ENCODE measurements at regions not wholly inside any gene's neighbourhood (a gene's known extent, or its start where the extent isn't known, plus 50 kb on each side); places are given as distances from the start of the nearest gene placed in this dataset.

DNA sequence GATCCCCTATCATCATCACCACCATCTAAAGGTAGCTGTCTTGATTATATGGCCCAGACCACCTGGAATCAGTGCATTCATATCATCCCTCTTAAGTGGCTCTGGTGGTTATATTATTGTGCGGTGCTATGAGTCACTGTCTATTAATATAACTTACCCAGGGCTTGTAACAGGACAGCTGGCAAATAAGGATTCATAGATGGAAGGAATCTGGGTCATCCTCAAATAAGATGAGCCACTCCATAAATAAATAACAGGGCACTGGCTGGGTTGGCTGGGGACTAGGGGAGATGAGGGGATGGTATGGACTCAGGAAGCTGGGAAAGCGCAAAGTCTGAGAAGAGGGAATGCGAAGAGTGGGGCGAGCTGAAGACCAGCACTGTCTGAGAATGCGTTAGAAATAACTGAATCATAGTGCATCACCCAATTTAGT, 216.1 kb downstream of the NUAK1 start:
- DNase-seq (ENCODE audit: low read depth in 2 of 2) = peak in 1 of 2 donors; percentile 42

DNA sequence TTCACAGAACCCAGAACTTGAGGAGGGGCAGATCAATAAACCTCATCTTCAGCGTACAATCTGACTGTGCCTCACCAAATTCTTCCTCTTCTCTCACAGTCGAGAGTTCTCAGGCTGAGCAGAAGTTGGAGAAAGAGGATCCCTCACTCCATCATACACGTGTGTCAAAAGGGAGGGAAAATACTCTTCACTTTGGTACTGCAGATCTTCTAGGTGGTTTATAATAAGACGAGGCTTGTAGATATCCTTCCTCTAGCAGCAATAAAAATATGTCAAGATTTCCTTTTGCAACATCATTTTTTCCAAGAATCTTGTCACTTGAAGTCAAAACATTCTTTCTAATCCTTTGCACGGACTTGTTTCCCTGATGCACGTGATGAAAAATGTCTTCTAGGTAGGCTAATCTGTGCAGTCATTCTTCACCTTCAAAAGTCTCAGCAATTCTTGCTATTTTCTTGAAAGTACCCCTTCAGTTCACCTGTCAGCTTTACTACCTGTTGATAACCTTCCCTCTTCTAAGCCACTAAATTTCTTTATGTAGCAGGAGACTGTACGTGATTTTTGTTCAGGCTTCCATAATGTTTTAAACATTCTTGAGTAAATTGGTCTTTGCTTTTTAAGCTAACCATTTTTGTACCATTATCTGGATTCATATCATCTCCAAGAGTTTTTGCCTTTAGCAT, 214.1 kb downstream of the NUAK1 start:
- no peak for DNase-seq (ENCODE audit: low read depth in 2 of 2)

DNA sequence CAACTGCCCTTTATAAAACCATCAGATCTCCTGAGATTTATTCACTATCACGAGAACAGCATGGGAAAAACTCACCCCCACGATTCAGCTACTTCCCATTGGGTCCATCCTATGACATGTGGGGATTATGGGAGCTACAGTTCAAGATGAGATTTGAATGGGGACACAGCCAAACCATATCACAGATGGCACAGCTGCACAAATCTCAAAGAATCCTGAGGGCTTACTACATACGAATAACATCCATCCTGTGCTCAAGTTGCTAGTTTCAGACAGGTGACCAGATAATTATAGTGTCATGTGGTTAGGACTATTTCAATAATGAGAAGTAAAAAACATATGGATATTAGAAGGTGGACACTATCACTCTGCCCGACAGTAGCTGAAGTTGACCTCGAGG, 211.2 kb downstream of the NUAK1 start:
- no peak for DNase-seq (ENCODE audit: low read depth in 2 of 2)

DNA sequence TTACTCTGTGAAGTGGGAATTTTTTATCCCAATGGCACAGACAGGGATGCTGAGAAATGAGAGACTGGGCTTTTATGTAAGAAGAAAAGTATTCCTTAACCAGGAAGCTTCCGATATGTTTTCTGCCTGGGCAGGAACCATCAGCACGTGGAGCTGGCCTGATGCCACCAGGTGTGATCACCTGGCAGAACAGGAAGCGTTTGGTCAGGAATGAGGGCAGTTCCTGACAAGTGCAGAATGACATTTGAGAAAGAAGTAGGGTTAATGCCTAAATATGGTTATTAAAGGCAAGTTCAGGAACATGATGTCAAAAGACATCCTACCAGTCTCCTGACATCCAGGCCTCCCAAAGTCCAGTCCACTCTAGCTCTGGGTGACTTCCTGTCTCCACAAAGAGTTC, 210.3 kb downstream of the NUAK1 start:
- DNase-seq (ENCODE audit: low read depth in 2 of 2) = no peak

DNA sequence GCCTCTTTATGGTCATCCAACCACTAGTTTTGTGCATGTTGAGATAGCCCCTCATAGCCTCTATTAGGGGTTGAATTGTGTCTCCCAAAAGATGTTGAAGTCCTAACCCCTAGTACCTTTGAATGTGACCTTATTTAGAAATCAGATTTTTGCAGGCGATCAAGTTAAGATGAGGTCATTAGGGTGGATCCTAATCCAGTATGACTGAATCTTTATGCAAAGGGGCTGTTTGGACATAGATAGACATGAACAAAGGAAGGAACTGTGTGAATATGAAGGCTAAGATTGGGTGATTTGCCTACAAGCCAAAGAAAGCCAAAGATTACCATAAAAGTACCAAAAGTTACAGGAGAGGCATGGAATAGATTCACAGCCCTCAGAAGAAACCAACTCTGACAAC, 209.6 kb downstream of the NUAK1 start:
- DNase-seq (ENCODE audit: low read depth in 2 of 2) = no peak

DNA sequence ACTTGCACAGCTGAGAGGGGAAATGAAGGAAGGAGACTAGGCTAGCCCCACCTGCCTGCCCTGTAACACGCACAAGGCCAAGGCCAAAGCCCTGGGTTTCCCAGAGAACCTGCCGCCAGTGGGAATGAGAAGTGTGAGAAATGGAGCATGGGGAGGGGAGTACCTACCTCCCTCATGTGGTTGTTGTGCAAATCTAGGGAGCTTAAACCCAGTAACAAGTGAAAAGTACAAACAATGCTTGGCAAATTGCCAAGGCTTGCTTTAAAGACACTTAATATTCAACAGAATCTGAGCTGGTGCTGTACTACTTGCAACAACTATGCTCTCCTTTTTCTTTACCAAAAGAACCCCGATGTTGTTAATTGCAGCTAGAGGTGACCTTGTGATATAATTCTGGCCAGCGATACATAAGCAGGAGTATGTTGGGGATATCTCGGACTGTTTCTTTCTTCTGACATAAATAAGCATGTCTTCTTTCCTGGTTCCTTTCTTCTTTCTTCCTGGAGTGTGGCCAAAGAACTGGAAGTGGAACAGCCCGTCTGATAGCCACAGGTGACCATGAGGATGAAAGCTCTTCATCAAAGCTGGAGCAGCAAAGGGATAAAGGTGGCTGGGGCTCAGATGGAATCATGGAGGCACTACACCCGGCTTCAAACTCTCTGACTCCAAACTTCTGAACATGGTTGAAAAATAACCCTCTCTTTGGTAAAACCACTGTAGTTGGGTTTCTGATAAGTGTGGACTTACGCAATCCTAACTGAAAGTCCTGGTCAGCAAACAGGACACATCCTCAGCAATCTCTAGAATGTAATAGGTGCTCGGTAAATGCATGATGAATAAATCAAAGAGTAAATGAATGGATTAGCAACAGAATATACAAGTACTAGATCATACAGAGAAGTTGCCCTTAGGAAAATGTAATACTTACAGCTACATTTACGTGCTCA, 207.9 kb downstream of the NUAK1 start:
- DNase-seq (ENCODE audit: low read depth in 2 of 2) = peak; percentile 15 to 77

DNA sequence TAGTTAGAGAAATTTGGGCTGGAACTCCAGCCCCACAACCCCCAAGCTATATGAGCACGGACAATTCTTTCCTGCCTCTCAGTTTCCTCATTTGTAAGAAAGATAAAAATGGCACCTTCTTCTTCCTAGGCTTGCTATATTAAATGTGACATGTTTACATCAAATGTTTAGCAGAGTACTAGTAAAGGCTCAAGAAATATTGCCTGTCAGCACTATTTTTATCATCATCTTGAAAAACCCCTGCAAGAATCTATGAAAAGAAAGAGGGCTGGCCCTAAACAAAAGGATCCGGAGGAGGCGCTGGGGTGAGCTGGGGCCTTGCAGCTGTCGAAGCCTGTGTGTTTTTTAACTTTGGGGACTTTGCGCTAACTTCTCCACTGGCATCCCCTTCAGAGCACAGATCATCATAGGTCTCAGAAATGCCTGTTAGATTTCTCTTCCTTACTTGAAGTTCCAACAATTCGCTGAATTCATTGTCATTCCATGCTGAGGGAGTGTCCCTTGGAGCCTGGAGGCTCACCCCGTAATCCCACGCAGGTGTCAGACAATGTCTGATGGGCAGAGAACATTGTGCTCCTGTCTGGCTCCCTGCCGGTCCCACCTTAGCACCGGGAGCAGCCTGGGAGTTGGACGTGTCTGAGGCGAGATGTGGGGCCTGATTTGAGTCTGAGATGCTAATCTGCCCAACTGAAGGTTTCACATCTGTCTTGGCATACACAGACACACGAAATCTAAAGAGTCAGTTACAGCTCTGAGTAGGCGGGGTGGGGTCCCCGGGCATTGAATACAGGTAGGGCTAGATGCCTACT, 206.8 kb downstream of the NUAK1 start:
- DNase-seq (ENCODE audit: low read depth in 2 of 2) = no peak

DNA sequence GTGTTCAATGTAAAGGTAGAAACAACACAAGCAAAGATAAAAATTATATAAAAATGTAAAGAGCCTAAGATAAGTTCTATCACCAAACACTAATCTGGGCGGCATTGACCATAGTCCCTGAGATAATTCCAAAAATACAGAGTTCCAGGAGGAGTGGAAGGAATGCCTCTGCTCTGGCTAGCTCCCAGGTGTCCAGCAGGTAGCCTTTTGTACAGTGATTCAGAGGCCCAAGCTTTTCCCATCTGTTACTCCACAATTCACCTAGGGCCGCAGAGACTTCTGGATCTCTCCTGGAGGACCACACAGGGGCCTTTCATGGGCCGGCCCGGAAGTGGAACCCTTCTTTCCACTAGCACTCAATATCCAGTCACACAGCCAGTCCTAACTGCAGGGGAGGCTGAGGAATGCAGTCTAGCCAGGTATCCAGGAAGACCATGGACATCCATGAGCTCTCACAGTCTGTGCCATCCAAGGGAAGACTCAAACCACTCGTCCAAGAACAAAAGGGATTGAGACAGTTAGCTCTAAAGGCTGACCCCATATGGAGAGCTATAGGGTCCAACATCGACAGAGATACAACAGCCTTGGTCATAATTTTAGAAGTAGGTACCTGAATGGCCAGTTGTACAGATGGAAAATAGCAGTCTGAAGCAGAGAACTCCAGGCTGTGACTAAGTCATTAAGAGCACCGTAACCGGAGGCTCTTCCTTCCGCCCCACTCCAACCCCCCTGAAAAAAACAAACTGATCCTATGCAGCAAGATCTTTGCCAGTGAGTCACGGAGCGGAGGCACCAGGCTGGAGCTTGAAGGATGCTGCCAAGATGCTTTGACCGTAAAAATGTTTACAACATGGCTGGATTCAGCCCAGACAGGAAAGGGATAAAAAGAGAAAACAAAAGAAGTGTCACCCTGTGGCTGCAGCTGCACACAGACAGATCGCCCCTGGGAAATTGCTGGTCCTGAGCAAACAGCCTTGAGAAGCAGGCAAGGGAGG, 204.8 kb downstream of the NUAK1 start:
- peak in 1 of 2 donors; percentile 95 for DNase-seq (ENCODE audit: low read depth in 2 of 2)

DNA sequence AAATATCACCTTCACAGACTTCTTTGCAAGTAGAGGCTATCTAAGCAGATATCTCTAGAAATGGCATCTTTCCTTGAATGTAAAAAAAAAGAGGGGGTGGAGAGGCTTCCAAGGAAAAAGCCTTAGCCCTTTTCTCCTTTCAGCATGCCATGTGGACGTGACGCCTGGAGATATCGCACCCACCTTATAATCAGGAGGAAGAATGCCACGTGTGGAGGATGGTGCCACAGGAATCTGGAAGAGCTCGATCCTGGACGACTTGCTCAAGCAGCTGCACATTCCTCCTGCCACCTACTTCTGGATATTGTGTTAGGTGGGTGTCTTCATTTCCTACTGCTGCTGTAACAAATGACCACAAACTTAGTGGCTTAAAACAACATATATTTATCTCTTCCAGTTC, 203.6 kb downstream of the NUAK1 start:
- DNase-seq (ENCODE audit: low read depth in 2 of 2) = peak in 1 of 2 donors; percentile 25

DNA sequence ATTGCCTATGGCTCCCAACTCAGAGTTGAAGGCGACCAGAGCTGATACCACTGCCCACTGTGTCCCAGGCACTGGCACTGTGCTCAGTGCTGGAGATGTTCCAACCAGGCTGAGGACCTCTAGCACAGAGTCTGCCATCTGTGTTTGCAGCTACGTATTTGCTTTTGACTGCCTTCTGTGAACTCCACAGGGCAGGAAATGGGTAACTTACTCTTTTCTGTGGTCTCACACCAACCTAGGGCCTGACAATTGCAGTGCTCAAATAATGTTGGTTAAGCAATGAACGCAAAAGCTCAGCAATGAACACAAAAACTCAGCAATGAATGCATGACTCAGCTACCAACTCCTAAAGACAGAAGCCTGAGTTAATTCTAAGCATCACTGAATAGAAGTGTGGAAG, 202.8 kb downstream of the NUAK1 start:
- peak in 1 of 2 donors; percentile 3 for DNase-seq (ENCODE audit: low read depth in 2 of 2)

DNA sequence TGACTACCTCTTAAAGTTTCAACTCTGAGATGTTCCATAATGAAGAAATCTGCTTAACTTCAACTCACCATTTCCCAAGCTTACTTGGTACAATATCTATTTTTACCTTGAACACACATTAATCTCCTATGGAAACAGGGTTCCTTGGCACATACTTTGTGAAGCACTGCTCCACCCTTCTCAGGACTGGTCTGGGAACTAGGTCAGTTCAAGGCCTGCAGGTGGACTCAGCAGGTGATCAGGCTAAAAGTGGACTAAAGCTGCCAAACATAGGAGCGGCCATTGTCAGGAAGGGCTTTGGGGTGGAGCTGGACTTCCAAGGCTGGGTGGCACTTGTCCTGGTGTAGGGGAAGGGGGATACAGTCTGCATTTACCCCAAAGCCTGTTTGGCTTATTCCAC, 202.3 kb downstream of the NUAK1 start:
- DNase-seq (ENCODE audit: low read depth in 2 of 2) = no peak

DNA sequence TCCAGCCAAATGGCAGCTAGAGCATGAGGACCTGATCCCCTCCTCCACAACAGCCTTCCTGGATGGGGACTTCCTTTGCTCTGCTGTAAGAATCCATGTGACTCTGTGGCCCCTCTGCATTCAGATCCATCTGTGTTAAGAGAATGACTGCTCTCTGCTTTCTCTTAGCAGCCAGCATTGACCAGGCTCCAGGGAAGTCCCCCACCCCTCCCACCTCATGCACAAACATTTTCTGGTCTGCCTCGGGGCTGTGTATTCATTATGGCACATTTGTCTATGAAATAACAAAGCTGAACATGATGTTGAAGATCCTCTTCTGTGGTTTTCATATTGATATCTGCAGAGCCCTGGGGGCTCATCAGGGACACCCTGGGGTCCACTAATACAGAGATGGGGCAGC, 201.7 kb downstream of the NUAK1 start:
- no peak for DNase-seq (ENCODE audit: low read depth in 2 of 2)

DNA sequence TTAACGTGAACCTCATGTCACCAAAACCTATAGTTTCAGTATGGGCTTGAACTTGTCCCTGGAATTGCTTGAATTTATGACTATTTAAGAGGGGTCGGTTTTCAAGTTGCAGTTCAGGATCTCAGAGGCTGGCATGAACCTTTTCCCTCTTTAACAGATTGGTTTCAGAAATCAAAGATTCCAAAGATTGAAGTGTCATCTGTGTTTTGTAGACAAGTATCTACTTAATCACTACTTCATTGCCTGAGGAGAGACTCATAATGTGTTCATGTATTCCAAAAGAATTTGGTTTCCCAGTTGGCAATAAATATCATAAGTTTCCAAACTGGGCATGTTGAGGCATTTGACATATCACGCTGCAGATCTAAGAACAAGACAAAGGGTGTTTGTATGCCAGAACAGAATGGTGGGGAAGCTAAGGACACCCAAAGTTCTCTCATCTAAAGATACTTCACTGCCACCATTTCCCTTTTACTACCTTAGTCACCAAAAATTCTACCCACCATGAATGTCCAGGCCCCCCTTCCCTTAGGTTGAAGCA, 199.5 kb downstream of the NUAK1 start:
- no peak for DNase-seq (ENCODE audit: low read depth in 2 of 2)

DNA sequence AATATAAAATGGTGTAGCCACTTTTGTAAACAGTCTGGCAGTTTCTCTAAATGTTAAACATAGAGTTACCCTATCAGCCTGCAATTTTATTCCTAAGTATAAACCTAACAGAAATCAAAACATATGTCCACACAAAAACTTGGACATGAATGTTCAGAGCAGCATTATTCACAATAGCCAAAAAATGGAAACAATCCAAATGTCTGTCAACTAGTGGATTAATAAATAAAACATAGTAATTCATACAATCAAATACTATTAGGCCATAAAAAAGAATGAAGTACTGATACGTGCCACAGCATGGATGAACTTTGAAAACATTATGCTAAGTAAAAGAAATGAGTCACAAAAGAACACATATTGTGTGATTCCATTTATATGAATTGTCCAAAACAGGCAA, 196.5 kb downstream of the NUAK1 start:
- peak in 1 of 2 donors; percentile 52 for DNase-seq (ENCODE audit: low read depth in 2 of 2)

DNA sequence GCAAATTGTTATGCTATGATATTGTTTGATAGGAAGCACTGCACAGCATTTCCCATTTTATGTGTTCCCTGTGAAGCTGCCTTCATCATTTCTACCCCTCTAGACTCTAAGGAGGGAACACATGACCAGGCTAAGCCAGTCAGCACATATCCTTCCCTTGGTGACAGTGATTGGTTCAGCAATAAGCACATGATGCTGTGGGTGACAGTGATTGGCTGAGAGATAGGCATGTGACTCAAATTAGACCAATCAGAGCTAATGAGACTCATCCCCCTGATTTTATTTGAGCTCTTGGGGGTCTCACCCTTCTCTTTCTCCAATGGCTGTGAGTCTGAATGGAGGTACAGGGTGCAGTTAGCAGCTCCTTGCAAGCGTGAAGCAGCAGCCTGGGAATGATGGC, 195.2 kb downstream of the NUAK1 start:
- DNase-seq (ENCODE audit: low read depth in 2 of 2) = no peak

DNA sequence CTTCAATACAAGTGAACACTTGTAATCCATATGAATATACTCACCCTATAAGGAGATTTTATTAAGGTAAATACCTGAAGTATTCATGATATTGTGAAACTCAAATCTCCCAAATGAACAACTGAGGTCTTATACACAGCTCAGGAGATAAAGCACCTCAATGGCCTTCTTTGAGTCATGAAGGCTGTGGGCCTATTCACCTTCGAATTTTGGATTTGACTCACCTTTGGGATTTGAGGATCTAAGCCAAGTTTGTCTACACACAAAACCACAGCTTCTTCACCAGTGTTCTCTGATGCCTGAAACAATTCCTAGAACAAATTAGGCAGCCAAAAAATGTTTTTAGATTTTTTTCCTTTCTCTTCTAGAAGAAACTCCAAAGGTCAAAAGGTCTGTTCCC, 194.1 kb downstream of the NUAK1 start:
- no peak for DNase-seq (ENCODE audit: low read depth in 2 of 2)

DNA sequence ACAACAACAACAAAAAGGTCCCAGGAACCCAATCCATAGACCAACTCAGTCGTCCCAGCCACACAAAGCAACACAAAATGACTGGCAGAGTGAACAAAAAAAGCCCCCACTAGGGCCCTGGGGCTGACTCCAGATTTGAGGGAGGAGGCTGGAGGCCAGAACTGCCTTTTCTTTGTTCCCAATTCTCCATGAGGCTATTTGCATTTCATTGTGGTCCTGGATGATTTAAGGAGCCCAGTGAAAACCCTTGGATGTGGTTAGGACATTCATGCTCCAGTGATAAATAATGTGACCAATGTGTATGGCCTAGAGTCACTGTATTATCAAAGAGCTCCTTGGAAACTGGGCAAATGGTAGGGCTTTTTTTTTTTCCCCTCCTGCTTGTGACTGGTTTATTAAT, 192.9 kb downstream of the NUAK1 start:
- DNase-seq (ENCODE audit: low read depth in 2 of 2) = no peak

DNA sequence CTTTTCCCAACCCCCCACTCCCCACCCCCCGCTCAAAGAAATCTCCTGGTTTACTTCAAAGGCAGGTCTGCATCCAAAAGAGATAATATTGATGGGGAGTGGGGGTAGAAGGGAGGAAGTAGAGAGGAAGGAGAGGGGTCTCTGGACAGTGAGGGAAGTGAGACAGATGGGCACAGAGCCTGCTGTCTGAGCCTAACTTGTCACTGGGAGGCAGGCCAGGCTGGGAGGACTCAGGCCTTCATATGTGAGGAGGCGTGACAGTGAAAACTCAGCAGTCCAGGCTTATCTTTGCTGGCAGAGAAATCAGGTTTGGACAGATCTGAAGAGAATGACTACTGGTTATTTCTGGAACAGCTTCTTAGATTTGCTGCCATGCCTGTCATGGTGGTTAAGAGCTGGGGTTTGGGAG, 192.3 kb downstream of the NUAK1 start:
- no peak for DNase-seq (ENCODE audit: low read depth in 2 of 2)

DNA sequence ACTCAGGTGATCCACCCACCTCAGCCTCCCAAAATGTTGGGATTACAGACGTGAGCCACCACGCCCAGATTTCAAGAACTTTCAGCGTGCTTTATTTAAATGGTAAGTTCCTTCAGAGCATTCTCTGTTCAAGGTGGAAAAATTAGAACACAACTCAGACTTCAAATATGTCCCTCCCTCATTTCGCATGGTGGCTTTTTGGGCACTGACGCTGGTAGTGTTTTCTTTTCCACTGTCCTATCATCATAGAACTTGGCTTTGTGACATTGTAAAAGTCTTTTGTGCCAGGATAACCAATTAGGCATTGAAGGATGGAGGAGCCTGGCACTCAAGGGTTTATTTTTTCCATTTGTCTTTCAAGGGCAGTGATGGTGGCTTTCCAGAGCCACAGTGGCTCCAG, 190.8 kb downstream of the NUAK1 start:
- no peak for DNase-seq (ENCODE audit: low read depth in 2 of 2)

DNA sequence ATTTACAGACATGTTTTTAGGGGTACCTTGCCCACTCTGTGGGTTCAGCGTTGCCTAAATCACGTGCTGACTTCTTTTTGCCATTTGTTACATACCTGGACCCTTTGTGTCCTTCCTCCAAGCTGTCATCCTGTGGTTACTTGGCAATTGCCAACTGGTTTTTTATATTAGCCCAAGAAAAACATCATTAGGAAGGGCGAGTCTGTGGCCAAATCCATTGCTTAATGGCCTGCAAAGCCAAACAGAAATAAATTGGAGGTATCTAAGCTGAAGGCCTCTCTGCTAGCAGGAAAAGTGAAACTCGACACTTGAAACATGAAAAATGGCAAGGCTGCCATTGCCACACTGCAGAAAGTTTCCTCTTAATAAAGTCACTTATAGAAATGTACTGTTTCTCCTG, 190.4 kb downstream of the NUAK1 start:
- no peak for DNase-seq (ENCODE audit: low read depth in 2 of 2)

DNA sequence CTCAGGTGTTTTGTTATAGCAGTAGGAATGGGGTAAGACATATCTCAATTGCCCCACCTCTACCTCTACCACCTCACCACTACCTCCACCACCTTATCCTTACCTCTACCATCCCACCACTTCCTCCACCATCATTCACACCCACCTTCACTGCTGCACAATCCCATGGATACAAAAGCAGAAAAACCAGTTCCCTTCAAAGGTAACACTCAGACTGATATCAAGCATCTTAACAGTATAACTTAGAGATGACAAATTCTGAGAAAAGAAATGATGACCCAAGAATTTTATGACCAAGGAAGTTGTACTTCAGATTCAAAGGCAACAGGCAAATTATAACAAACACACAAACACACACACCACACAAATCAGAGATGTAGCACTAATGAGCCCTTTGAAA, 189.4 kb downstream of the NUAK1 start:
- no peak for DNase-seq (ENCODE audit: low read depth in 2 of 2)
